ENCODE measurements at regions not wholly inside any gene's neighbourhood (a gene's known extent, or its start where the extent isn't known, plus 50 kb on each side); places are given as distances from the start of the nearest gene placed in this dataset.

DNA sequence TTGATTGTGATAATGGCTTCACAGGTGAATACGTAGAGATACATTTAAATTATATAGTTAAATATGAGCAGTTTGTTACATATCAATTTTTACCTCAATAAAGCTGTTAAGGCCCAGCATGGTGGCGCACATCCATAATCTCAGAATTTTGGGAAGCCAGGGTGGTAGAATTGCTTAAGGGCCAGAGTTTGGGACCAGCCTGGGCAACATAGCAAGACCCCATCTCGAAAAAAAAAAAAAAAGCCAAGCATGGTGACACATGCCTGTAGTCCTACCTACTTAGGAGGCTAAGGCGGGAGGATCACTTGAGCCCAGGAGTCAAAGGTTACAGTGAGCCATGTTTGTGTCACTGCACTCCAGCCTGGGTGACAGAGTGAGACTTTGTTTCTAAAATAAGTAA is 138.7 kb upstream of the TMEM161B start:
- TF ChIP-seq, protein P1, sequence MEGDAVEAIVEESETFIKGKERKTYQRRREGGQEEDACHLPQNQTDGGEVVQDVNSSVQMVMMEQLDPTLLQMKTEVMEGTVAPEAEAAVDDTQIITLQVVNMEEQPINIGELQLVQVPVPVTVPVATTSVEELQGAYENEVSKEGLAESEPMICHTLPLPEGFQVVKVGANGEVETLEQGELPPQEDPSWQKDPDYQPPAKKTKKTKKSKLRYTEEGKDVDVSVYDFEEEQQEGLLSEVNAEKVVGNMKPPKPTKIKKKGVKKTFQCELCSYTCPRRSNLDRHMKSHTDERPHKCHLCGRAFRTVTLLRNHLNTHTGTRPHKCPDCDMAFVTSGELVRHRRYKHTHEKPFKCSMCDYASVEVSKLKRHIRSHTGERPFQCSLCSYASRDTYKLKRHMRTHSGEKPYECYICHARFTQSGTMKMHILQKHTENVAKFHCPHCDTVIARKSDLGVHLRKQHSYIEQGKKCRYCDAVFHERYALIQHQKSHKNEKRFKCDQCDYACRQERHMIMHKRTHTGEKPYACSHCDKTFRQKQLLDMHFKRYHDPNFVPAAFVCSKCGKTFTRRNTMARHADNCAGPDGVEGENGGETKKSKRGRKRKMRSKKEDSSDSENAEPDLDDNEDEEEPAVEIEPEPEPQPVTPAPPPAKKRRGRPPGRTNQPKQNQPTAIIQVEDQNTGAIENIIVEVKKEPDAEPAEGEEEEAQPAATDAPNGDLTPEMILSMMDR (conservative IDR thresholded peaks at IDR 0.05; ENCODE audit: low read depth, low read length) = no peak
- no peak overlapping the region for H3K4me3 ChIP-seq (ENCODE audit: low read depth, low read length)
- DNase-seq (ENCODE audit: low read depth) = no peak

DNA sequence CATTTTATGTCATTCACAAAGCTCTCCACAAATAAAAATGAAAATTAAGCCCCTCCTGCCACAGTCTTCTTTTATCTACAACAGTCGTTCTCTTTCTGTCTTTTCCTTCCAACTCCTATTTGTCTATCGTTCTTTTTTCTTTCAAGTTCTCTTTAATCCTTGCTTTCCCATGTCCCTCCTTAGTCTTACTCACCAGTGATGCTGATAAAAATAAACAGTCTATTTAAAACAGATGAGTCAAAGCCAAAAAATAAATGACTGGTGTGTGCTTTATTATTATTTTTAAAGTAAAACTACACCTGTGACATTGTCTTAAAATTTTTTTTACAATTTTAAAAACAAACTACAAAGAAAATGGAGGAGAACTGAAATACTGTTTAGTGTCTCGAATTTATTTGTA is 137.1 kb upstream of the TMEM161B start:
- no peak for DNase-seq (ENCODE audit: low read depth)
- TF ChIP-seq, protein P1 (conservative IDR thresholded peaks at IDR 0.05; ENCODE audit: low read depth, low read length) = no peak
- H3K4me3 ChIP-seq (ENCODE audit: low read depth, low read length) = no peak overlapping the region

DNA sequence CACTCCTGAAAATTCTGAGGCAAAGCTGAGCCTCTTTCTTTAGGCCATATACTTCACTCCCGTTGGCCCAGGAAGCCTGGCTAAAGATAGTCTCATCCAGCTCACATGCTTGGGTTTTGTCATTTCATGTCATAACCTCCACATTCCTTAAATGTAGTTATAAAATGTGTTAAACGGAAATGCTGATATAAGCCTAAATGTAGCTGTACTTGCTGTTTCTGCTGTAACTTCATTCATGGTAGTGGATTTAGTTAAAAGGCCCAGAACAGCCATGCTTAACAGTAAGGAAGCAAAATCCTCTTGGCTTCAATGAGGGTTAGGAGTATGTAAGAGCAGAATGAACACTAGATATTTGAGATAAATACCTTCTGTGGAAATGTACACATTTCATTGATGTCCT is 135.8 kb upstream of the TMEM161B start:
- H3K4me3 ChIP-seq (ENCODE audit: low read depth, low read length) = no peak overlapping the region
- DNase-seq (ENCODE audit: low read depth) = no peak
- TF ChIP-seq, protein P1 (conservative IDR thresholded peaks at IDR 0.05; ENCODE audit: low read depth, low read length) = no peak

DNA sequence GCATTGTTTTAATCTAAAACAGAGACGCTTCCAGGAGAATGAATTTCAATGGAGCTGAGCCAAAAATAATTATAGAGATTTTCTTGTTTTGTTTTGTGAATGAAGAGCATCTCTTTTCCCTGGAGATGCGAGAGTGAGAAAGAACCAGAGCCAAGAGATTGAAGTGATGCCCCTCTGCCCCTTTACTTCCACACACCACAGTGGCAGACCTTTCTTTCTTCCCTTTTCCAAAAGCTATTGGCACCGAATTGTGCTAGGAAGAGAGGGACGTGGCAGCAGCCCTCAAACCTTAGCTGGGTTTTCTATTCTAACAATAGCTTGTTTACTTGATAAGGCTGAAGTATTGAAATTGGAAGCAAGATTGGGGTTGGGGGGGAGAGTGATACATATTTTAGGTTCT is 133.0 kb upstream of the TMEM161B start:
- TF ChIP-seq, protein P1 (conservative IDR thresholded peaks at IDR 0.05; ENCODE audit: low read depth, low read length) = no peak

DNA sequence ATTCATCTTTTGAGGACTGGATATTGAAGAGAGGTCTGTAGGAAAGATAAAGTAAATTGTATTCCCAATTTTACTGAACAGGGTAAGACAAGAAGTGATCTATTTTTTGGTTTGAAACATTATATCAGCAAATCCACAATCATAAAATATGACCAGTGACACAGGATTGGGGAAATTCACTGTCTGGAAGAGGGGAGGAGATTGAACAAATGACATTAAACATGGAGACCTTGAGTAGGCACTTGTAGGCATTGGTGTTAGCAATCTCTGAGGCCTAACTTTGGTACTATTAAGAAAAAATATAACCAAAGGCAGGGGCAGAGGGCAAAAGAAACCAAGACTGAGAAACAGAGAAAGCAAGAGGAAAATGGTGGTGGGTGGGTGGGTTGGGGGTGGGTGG is 132.6 kb upstream of the TMEM161B start:
- no peak for DNase-seq (ENCODE audit: low read depth)
- TF ChIP-seq, protein P1 (conservative IDR thresholded peaks at IDR 0.05; ENCODE audit: low read depth, low read length) = no peak

More for the DNA sequence above, 133.0 kb upstream of the TMEM161B start:
- H3K4me3 ChIP-seq (ENCODE audit: low read depth, low read length) = no peak overlapping the region
- no peak for DNase-seq (ENCODE audit: low read depth)

DNA sequence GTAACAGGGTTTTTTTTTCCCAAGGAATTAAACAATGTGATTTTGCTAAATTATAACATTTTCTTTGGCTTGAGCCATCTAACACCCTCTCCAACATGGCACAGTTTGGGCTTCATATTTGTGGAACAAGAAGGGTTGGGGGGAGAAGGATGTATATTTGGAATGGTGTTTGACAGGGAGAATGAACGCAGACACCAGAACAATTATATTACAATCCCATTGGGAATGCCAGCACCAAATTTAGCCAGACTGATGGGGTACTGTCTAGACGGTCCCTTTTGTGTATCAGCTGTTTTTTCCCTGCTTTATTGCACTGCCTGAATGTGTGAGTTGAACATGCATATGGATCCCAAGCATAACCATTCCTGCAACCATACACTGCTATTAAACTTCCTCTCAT is 130.9 kb upstream of the TMEM161B start:
- DNase-seq (ENCODE audit: low read depth) = no peak
- no peak overlapping the region for H3K4me3 ChIP-seq (ENCODE audit: low read depth, low read length)
- TF ChIP-seq, protein P1 (conservative IDR thresholded peaks at IDR 0.05; ENCODE audit: low read depth, low read length) = no peak

More for the DNA sequence above, 132.6 kb upstream of the TMEM161B start:
- no peak overlapping the region for H3K4me3 ChIP-seq (ENCODE audit: low read depth, low read length)

DNA sequence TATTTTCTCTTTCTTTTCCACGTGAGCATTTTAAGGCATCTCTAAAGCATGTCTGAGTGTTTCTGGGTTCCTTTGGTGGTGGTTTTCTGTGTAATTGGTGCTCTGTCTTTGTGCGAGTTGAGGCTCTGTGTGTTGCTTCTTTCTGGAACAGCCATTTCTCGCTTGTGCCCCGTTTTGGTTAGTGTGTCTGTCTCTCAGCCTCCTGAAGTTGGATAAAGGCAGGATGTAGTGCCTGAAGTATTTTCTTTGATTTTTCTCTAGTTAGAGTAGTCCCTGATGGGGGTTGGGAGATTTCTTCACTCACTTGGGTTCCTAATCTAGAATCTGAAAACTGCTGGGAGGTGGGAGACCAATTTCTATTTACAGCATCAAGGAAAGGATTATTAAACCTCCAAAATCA is 129.7 kb upstream of the TMEM161B start:
- DNase-seq (ENCODE audit: low read depth) = no peak
- TF ChIP-seq, protein P1 (conservative IDR thresholded peaks at IDR 0.05; ENCODE audit: low read depth, low read length) = no peak
- no peak overlapping the region for H3K4me3 ChIP-seq (ENCODE audit: low read depth, low read length)
